K562 (cell line): ENCODE measurements at regions not wholly inside any gene's neighbourhood (a gene's known extent, or its start where the extent isn't known, plus 50 kb on each side); places are given as distances from the start of the nearest gene placed in this dataset.

Experiments
- ATAC-seq: fragments of 200-7000 bp; cut with Tn5 transposase; 3 replicates; pipeline ENCODE4 v1.9.1; 2020; ENCODE audit warnings: moderate library complexity
- BruUV-seq: library from RNA; stranded (reverse); fragments of 400-500 nt; replicated peaks from 2 replicates; lab custom pipeline; 2021; lab: Mats Ljungman, UMichigan
- CTCF ChIA-PET: fragments of 300-600 bp; formaldehyde crosslinking; extraction: SDS; loops from one replicate; lab custom pipeline; 2021; ENCODE audit warnings: low intra/inter-chr PET ratio; lab: Yijun Ruan, JAX
- POLR2A ChIA-PET: fragments of 300-600, 350-650 bp; sonication (Branson Sonifier 250); formaldehyde crosslinking; extraction: SDS; loops from one replicate; lab custom pipeline; 2021; ENCODE audit warnings: antibody characterized with exemption, inconsistent platforms; lab: Yijun Ruan, JAX
- DNase-seq, 4 experiments: peaks; one replicate each; pipeline versions ENCODE4 v3.0.0 to v3.0.0-alpha.2; 2011 to 2018; ENCODE audit warnings: low spot score in 3 of 4, mixed read lengths in 3 of 4; ENCODE audit errors: extremely low read depth in 1 of 4
- FAIRE-seq: peaks from 2 replicates; lab custom pipeline; 2011; peaks lifted over from hg19 to GRCh38; lab: Jason Lieb, UNC
- H2AFZ ChIP-seq: 2 replicates; pipeline ENCODE4 v1.6.0; 2011; ENCODE audit warnings: low read depth, low read length, control low read depth, inconsistent platforms
- H3K27ac ChIP-seq: fragments of 200-600 bp; 3 replicates; pipeline ENCODE4 v1.8.0; 2011; ENCODE audit warnings: low read depth, mild to moderate bottlenecking, control low read depth, inconsistent platforms, low read length, moderate library complexity, mixed read lengths; ENCODE audit errors: extremely low read depth
- H3K27me3 ChIP-seq, 2 experiments: fragments of 300-600 bp in 1 of 2; 2 replicates in 1 of 2; 3 replicates in 1 of 2; pipeline versions ENCODE4 v1.6.0 to v1.8.0; 2011; ENCODE audit warnings: inconsistent platforms in 2 of 2, low read length in 2 of 2, mild to moderate bottlenecking in 1 of 2, mixed read lengths in 1 of 2, moderate library complexity in 1 of 2; ENCODE audit not compliant: control insufficient read depth in 2 of 2, insufficient read depth in 2 of 2
- H3K36me3 ChIP-seq: fragments of 300-600 bp; 3 replicates; pipeline ENCODE4 v1.8.0; 2011; ENCODE audit warnings: mild to moderate bottlenecking, low read length, inconsistent platforms; ENCODE audit not compliant: control insufficient read depth, insufficient read depth
- H3K4me1 ChIP-seq, 2 experiments: fragments of 200-600 bp in 1 of 2; replicated peaks in 1 of 2; 2 replicates in 1 of 2; 3 replicates in 1 of 2; pipeline versions ENCODE4 v1.5.1 to v1.8.0; 2011; ENCODE audit warnings: inconsistent platforms in 2 of 2, low read length in 2 of 2, mild to moderate bottlenecking in 1 of 2, mixed read lengths in 1 of 2, moderate library complexity in 1 of 2; ENCODE audit not compliant: control insufficient read depth in 2 of 2, insufficient read depth in 2 of 2
- H3K4me2 ChIP-seq: 2 replicates; pipeline ENCODE4 v1.6.1; 2011; ENCODE audit warnings: low read length, control low read depth, inconsistent platforms, mixed read lengths; ENCODE audit not compliant: insufficient read depth
- H3K4me3 ChIP-seq: fragments of 200-600 bp; sonication (generic), shearing (Covaris generic); 2 replicates; pipeline ENCODE4 v1.5.1; 2016; ENCODE audit warnings: control low read depth, inconsistent platforms
- H3K79me2 ChIP-seq: fragments of 200-600 bp; 3 replicates; pipeline ENCODE4 v1.8.0; 2011; ENCODE audit warnings: low read length, inconsistent platforms; ENCODE audit not compliant: control insufficient read depth, insufficient read depth
- H3K9ac ChIP-seq, 2 experiments: 2 replicates each; pipeline versions ENCODE4 v1.6.0 to v1.6.1; 2011; ENCODE audit warnings: low read depth in 2 of 2, low read length in 2 of 2, control low read depth in 1 of 2, inconsistent platforms in 1 of 2, mild to moderate bottlenecking in 1 of 2, mixed read lengths in 1 of 2; ENCODE audit not compliant: insufficient read depth in 1 of 2
- H3K9me1 ChIP-seq: one replicate; pipeline ENCODE4 v1.6.0; 2011; ENCODE audit warnings: inconsistent platforms, mild to moderate bottlenecking, low read length, moderate library complexity; ENCODE audit not compliant: control insufficient read depth, insufficient read depth
- H3K9me3 ChIP-seq: replicated peaks from 2 replicates; pipeline ENCODE4 v1.5.1; 2011; ENCODE audit warnings: low read depth, low read length, inconsistent platforms; ENCODE audit not compliant: control insufficient read depth, insufficient read depth
- H4K20me1 ChIP-seq: replicated peaks from 2 replicates; pipeline ENCODE4 v1.6.1; 2011; ENCODE audit warnings: low read length, inconsistent platforms, mixed read lengths; ENCODE audit not compliant: control insufficient read depth, insufficient read depth
- ADNP ChIP-seq: fragments of 200-800 bp; sonication (Bioruptor generic); IDR thresholded peaks from 2 replicates; pipeline ENCODE4 v1.6.1; 2016; ENCODE audit warnings: missing genetic modification characterization, missing compliant biosample characterization
- ARHGAP35 ChIP-seq: fragments of 450-650 bp; IDR thresholded peaks from 2 replicates; pipeline ENCODE4 v1.6.1; 2018; ENCODE audit not compliant: partially characterized antibody
- CHD7 ChIP-seq: fragments of 200-600 bp; sonication (generic); IDR thresholded peaks from one replicate; pipeline ENCODE4 v1.6.1; 2012; ENCODE audit warnings: mild to moderate bottlenecking, low read depth, low read length, inconsistent platforms
- FOXA1 ChIP-seq: fragments of 450-650 bp; IDR thresholded peaks from 2 replicates; pipeline ENCODE4 v1.6.1; 2016; ENCODE audit warnings: mild to moderate bottlenecking, borderline replicate concordance
- NCOA4 ChIP-seq: fragments of 450-650 bp; IDR thresholded peaks from 2 replicates; pipeline ENCODE4 v1.6.1; 2018; ENCODE audit warnings: mild to moderate bottlenecking; ENCODE audit not compliant: partially characterized antibody
- NRF1 ChIP-seq, 2 experiments: fragments of 450-650 bp; IDR thresholded peaks in 1 of 2; conservative IDR thresholded peaks in 1 of 2; 2 replicates each; pipeline ENCODE4 v1.6.1; 2014; ENCODE audit warnings: mild to moderate bottlenecking in 2 of 2
- TAF1 ChIP-seq: IDR thresholded peaks from 2 replicates; pipeline ENCODE4 v1.6.1; 2011; ENCODE audit warnings: mild to moderate bottlenecking, low read length, moderate library complexity; ENCODE audit not compliant: insufficient read depth, control insufficient read depth, severe bottlenecking; ENCODE audit errors: extremely low read depth
- TOE1 ChIP-seq, 2 experiments: fragments of 450-650 bp in 1 of 2; sonication (generic) in 1 of 2; formaldehyde crosslinking in 1 of 2; IDR thresholded peaks; 2 replicates each; pipeline versions ENCODE4 v1.7.1 to v1.8.0; 2016 to 2022; ENCODE audit warnings: borderline replicate concordance in 2 of 2, mild to moderate bottlenecking in 2 of 2, antibody characterized with exemption in 1 of 2, inconsistent platforms in 1 of 2, low read depth in 1 of 2, missing genetic modification reagents in 1 of 2, moderate library complexity in 1 of 2
- ZNF140 ChIP-seq: fragments of 250-450 bp; sonication (Bioruptor Pico); IDR thresholded peaks from 2 replicates; pipeline ENCODE4 v1.8.0; 2021; ENCODE audit warnings: moderate library complexity, mild to moderate bottlenecking, inconsistent platforms
- WGBS: fragments of 100-300 bp; shearing (Covaris generic); methylation state at CpG from one replicate; pipeline ENCODE4 v1.1.6; 2016; ENCODE audit warnings: low coverage, mixed read lengths; ENCODE audit not compliant: insufficient coverage; ENCODE audit errors: missing lambda C conversion rate; 5-methylcytosine and 5-hydroxymethylcytosine counted together
- in situ Hi-C: fragments of 300-500 bp; cut with MboI; formaldehyde crosslinking; loops from 4 replicates; pipeline ENCODE4 v1.15.0; 2018; ENCODE audit warnings: inconsistent platforms, mixed read lengths
- intact Hi-C: fragments of 100-400 bp; cut with micrococcal nuclease; formaldehyde crosslinking; loops from 2 replicates; pipeline ENCODE4 v1.14.2; 2022

GRCh38 chr2:65691816-65692215 is 259.4 kb upstream of the SPRED2 start:
- ChIA-PET CTCF (no interaction called here), POLR2A (no interaction called here)
- no peaks in the 10 kb centered on the region for H3K36me3 ChIP-seq
- H3K27ac ChIP-seq, result no peak overlapping the region
- no peak overlapping the region for H2AFZ ChIP-seq
- H3K9me1 ChIP-seq, result no peaks in the 10 kb centered on the region
- in situ Hi-C loops (no loop called here), intact Hi-C loops (no loop called here)
- DNase-seq, result no peak
- no peak for FAIRE-seq
- H3K79me2 ChIP-seq, result no peaks in the 10 kb centered on the region
- ATAC-seq, result no peak
- H3K4me3 ChIP-seq, result no peak overlapping the region
- H3K4me1 ChIP-seq, result no peaks in the 10 kb centered on the region
- 0% methylated on average over 5 of the region's 5 CpGs for WGBS
- H4K20me1 ChIP-seq, result no peaks in the 10 kb centered on the region
- H3K9me3 ChIP-seq, result no peaks in the 10 kb centered on the region
- peaks cover 27 to 28% of the 10 kb centered on the region in 2 experiments; a peak in 4 of 5 replicates for H3K27me3 ChIP-seq
- H3K9ac ChIP-seq, result no peak overlapping the region
- no peak overlapping the region for H3K4me2 ChIP-seq
- BruUV-seq, result no TSS peak
- TF ChIP-seq ARHGAP35, result no peak
- TF ChIP-seq CHD7, result no peak
- no peak for TF ChIP-seq TOE1 (IDR thresholded peaks at IDR 0.05; ENCODE audit: borderline replicate concordance)
- no peak for TF ChIP-seq TOE1 (CRISPR knock-in tag; IDR thresholded peaks at IDR 0.05; ENCODE audit: borderline replicate concordance, low read depth)
- no peak for TF ChIP-seq ZNF140 (CRISPR knock-in tag)
- no peak for TF ChIP-seq TAF1
- no peak for TF ChIP-seq ADNP (tag)
- no peak for TF ChIP-seq NCOA4
- no peak for TF ChIP-seq NRF1 (conservative IDR thresholded peaks at IDR 0.05 in 1 of 2, IDR thresholded peaks at IDR 0.05 in 1 of 2)
- no peak for TF ChIP-seq FOXA1
